Cerebellar cortex (tissue), 1 donor: ENCODE measurements at regions not wholly inside any gene's neighbourhood (a gene's known extent, or its start where the extent isn't known, plus 50 kb on each side); places are given as distances from the start of the nearest gene placed in this dataset.
A peak's percentile ranks its signal among the peaks of the same experiment; 100 is the strongest.
"Not testable (repeated sequence)": the region's sequence is repeated elsewhere in the genome, so short reads cannot be mapped to it uniquely, and the experiment has no call there.

Experiments used
- DNase-seq: peaks from one replicate; pipeline ENCODE4 v3.0.0-alpha.2; 2015; ENCODE audit warnings: low spot score

GRCh38 chr6:50899306-50899870 is 80.7 kb downstream of the TFAP2B start:
- no peak for DNase-seq

DNA sequence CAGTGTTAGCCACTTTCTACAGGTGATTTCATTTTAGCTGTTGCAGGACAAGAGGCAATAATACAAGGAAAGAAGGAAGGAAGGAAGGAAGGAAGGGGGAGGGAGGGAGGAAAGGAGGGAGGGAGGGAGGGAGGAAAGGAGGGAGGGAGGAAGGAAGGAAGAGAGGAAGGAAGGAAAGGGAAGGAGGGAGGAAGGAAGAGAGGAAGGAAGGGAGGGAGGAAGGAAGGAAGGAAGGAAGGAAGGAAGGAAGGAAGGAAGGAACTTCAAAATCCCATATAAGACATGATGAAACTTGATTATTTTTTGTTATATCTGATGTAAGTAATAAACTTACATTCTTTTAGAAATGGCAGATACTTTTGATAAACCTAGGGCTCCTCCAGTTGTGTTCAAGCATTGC is 83.6 kb downstream of the TFAP2B start:
- no peak for DNase-seq

DNA sequence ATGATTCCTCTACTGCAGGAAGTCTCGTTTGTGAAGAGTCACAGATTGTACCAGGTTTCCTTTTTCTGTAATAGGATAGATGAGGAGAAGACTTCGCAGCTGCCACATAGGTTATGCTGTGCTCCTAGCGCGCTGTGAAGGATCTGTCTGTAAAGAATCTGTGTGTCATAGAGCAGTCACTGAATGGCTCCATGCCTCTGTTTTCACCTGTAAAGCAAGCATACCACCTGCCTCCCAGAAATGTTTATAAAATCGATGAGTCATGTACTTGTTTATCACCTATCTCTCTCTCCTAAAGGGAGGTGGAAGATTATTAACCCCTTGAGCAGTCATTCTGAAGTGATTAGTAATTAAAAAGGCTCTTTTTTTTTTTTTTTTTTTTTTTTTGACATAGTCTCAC is 86.6 kb downstream of the TFAP2B start:
- no peak for DNase-seq

- DNase-seq, result no peak
These were observed 88.9 kb downstream of the TFAP2B start for GRCh38 chr6:50907565-50907964.

- no peak for DNase-seq
These were observed 94.6 kb downstream of the TFAP2B start for GRCh38 chr6:50913105-50913770.

GRCh38 chr6:50921378-50921777 is 102.7 kb downstream of the TFAP2B start:
- DNase-seq, result not testable (repeated sequence)

DNA sequence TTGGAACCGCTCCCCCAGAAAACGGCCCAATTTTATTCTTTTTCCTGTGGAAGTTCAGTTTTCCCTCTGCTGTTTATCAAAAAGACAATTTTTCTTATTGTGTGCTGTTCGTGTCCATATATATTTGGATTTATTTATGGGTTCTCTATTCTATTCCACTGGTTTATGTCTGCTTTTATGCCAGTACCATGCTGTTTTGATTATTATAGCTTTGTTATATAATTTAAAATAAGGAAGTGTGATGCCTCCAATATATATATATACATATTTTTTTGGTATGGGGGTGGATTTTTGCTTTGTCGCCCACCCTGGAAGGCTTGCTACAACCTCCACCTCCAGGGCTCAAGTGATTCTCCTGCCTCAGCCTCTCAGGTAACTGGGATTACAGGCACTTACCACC is 103.3 kb downstream of the TFAP2B start:
- no peak for DNase-seq

DNA sequence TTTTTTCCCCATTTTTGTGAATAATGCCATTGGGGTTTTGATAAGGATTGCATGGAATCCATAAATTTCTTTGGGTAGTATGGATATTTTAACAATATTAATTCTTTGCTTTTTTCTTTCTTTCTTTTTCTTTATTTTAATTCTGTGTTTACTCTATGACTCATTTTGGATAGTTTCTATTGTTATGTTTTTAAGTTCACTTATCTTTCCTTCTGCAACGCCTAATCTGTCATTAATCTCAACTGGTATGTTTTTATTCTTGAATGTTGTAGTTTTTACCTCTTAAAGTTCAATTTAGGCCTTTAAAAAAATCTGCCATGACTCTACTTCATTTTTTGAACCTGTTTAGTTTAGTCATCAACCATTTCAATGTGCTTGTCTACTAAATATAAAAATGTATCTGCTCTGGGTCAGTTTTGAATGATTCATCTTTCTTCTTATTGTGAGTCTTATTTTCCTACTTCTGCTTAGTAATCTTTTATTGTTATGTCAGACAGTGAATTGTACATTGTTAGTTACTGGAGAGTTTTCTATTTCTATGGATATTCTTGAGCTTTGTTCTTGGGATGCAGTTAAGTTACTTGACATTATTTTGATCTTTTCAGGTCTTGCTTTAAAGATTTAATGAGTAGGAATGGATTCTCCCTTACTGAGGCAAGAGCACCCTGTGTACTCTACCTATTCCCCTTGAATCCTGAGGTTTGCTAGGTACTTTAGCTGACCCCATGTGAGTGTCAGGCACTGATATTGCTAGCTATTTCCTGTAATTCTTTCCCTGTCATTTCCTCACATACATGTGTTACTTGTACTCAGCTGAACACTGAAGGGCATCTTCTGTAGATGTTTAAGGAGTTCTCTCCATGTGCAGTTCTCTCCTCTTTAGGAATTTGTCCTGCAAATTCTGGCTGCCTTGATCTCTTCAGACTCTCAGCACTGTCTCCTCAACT is 104.2 kb downstream of the TFAP2B start:
- no peak for DNase-seq

DNA sequence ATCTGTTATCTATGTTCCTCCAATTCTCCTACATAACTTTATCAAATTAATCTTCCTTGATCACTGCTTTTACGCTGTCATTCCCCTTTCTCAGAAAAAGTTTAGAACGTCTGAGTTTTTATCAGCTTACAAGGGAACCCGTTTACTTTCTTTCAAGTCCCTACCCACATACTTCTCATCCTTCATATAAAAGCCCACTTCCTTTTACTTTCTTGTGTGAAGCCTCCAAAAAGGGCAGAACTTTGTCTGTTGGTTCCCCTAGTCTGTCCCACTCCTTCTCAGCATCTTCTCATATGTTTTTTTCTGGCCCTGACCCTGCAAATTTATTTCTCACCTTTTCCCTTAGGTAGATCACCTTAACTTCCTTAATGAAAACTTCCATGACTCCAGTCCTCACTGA is 106.1 kb downstream of the TFAP2B start:
- no peak for DNase-seq

- DNase-seq, result no peak
These were observed 106.9 kb downstream of the TFAP2B start for GRCh38 chr6:50925548-50925947.

- no peak for DNase-seq
These were observed 107.3 kb downstream of the TFAP2B start for GRCh38 chr6:50925981-50926380.

- no peak for DNase-seq
These were observed 109.1 kb downstream of the TFAP2B start for GRCh38 chr6:50927800-50928199.

DNA sequence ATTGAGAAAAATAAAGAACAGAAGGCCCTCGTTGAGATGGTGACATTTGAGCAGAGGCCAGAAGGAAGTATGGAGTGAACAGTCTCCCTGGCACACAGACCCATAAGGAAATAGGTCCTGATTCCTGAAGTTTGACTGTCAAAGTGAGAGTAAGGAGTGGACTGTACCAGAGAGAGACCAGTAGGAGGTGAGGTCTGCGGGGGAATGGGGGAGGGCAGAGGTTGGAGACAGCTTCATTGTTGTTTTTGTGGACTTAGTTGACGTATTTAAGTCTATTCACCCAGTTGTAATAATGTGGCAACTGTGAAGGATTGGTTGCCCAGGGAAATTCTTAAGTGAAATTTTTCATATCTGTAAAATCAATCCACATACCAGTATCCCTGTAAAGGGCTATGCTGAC is 110.7 kb downstream of the TFAP2B start:
- no peak for DNase-seq

GRCh38 chr6:50935442-50935841 is 116.8 kb downstream of the TFAP2B start:
- no peak for DNase-seq

DNA sequence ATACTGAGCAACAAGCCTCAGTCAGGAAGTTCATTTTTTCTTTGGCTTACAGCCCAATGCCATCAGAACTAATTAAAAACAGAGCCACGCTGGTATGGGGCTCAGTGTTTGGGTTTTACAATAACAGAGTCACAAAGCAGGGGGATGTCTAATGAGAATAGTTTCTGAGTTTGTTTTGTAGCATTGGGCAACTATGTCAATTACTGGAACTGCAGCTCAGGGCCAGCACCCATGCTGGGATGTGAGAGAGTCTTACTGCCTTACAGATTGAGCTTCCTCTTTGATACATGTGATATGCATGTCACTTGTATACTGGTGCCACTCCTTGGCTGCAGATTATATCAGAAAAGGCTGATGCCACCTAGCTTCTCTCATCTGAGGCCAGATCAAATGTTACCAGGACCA is 117.6 kb downstream of the TFAP2B start:
- DNase-seq, result peak; percentile 18

DNA sequence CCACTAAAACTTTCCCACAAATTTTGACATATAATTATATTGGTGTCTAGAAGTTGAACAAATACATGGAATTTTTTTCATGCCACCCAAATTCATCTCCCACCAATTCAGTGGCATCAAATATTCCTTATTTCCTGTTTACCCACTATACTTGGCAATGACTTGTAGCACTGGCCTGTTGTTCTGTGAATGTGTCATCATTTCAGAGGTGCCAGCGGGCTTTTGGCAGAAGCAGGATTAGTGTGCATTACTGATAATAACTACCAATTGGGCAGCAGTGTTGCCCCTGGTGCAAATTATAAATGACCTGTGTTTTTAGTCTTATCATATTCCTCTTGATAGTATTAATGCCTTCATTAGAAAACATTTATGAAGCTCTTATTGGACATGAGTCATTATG is 121.3 kb downstream of the TFAP2B start:
- DNase-seq, result no peak

GRCh38 chr6:50945789-50946188 is 127.1 kb downstream of the TFAP2B start:
- no peak for DNase-seq

DNA sequence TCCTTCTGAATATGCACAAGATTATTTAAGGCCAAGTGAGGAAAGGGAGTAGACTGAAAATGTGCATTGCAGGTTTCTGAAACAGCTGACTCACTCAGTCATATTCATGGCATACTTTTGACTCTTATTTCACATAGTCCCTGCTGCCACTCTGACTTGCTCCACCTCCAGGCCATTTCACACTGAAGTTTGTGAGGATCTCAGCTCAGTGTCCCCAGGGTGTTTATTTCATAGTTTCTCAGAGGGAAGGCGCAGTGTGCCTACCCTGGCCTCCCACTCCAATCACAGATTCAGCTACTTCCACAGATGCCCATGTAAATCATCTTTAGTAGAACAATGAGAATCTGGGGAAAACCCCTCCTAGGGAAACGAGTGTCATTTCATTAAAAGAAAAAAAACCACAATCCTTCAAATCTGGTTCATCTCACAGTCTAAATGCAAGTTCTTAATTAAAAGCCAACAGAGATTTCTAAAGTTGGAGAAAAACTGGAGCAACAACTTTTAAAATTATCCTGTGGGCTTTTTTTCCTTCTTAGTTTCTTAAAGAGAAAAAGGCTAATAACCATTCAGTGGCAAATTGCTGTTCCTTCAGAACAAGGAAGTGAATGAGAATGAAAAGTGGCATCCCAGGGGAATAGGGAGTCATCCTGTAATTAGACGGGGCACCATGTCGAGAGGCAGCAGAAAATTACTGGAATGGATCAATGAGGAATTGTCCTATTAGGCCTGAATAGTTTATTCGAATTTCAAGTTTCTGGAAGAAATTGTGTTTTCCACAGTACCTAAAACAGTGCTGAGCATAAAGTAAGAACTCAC is 133.6 kb downstream of the TFAP2B start:
- no peak for DNase-seq

DNA sequence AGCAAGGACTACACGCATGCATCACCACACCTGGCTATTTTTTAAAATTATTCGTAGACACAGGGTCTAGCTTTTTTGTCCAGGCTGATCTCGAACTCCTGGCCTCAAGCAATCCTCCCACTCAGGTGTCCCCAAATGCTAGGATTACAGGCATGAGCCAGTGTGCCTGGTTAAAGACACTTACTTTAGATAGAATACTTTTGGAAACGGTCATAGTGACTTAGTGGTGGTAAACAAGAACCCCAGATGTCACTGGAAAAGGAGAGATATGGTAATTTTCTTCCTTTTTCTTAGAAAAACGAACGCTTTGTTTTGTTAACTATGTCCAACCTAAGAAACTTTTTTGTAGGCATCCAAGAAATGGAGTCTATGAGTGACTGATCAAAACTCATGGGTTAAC is 137.3 kb downstream of the TFAP2B start:
- DNase-seq, result no peak

DNA sequence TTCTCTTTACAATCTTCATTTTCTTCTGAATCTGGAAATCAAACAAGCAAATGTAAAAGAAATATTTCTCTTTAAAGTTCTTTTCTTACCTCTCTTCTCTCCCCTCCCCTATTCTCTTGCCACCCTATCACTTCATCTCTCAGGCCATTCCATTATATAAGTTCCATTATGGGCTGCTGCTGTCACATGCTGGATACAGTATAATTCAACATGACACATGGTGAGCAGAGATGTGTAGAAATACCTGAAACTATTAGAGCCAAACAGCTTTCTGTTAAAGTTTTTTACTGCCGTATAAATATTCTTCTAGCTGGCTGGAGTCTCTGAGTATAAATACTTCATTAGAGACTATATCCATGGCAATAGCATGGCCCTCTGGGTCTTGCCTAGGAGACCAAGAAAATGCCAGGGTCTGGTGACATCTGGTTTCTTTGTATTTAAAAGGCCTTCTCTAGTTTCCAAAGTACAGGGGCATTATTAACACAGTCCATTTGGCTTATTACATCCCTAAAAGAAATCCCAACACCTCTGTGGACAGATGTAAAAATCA is 139.6 kb downstream of the TFAP2B start:
- no peak for DNase-seq

- no peak for DNase-seq
These were observed 140.5 kb downstream of the TFAP2B start for GRCh38 chr6:50959081-50959641.

DNA sequence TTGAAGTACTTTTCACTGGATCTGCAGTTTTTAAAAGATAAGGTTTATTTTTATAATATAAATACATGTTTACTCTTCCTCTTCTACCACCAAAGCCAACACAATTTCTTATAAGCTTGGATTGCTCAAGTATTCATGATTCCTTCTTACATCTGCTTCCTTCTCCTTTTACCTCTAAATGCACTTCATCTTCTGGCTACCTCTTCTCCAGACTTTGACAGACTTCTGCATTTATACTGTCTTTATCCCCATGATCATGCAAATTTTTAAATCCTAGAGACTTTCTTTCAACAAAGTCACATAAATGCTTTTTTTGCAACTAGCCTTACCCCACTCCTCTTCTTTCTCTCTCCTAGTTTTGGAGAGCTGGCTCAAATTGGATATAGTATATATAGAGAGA is 142.9 kb downstream of the TFAP2B start:
- no peak for DNase-seq
